ENCODE measurements at regions not wholly inside any gene's neighbourhood (a gene's known extent, or its start where the extent isn't known, plus 50 kb on each side); places are given as distances from the start of the nearest gene placed in this dataset.

DNA sequence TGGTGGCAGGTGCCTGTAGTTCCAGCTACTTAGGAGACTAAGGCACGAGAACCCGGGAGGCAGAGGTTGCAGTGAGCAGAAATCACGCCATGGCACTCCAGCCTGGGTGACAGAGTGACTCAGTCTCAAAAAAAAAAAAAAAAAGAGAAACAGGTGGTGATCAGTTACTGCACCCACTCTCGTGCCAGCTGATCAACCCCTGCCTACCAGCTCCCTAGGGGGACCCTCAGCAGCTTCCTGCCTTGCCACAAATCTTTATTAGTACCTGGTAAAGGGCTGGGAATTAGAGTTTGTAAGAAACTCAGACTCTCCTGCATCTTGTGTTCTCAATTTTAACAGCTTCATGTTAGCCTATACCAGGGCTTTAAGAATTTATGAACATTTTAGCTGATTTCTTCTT is 914.9 kb downstream of the EFNA5 start:
- Histone ChIP-seq H3K4me1 (ENCODE audit: control insufficient read depth in 4 of 4, insufficient read depth in 4 of 4, low read length in 3 of 4) (no peaks in the 10 kb centered on the region), H3K9me3 (ENCODE audit: control insufficient read depth in 4 of 4, low read length in 3 of 4) (no peaks in the 10 kb centered on the region), H3K27me3 (ENCODE audit: control insufficient read depth in 4 of 4, insufficient read depth in 4 of 4, low read length in 3 of 4) (no peaks in the 10 kb centered on the region), H3K9ac (ENCODE audit: low read depth in 1 of 2, low read length in 2 of 2) (no peak overlapping the region), H3K36me3 (ENCODE audit: control insufficient read depth in 4 of 4, insufficient read depth in 3 of 4, low read depth in 1 of 4, low read length in 3 of 4) (no peaks in the 10 kb centered on the region), H3K27ac (ENCODE audit: low read depth in 1 of 2, low read length in 2 of 2) (no peak overlapping the region), H3K4me3 (ENCODE audit: low read depth in 1 of 3, low read length in 3 of 3) (no peak overlapping the region)
- TF ChIP-seq, protein P1, sequence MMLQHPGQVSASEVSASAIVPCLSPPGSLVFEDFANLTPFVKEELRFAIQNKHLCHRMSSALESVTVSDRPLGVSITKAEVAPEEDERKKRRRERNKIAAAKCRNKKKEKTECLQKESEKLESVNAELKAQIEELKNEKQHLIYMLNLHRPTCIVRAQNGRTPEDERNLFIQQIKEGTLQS (IDR thresholded peaks at IDR 0.05), result no peak
- TF ChIP-seq YY1 (IDR thresholded peaks at IDR 0.05) (no peak), REST (IDR thresholded peaks at IDR 0.05) (no peak), GABPA (IDR thresholded peaks at IDR 0.05 in 1 of 2, conservative IDR thresholded peaks at IDR 0.05 in 1 of 2) (no peak), ZBTB33 (IDR thresholded peaks at IDR 0.05) (no peak), EGR1 (IDR thresholded peaks at IDR 0.05; ENCODE audit: low read depth in 2 of 2) (no peak), NR2F2 (IDR thresholded peaks at IDR 0.05) (no peak), HNF4G (IDR thresholded peaks at IDR 0.05) (no peak), SP1 (IDR thresholded peaks at IDR 0.05) (no peak), HNF4A (conservative IDR thresholded peaks at IDR 0.05) (no peak), RXRA (IDR thresholded peaks at IDR 0.05) (no peak), FOXA2 (IDR thresholded peaks at IDR 0.05) (no peak), MAX (IDR thresholded peaks at IDR 0.05) (no peak), RAD21 (IDR thresholded peaks at IDR 0.05) (no peak)
- TF ChIP-seq, protein P2, sequence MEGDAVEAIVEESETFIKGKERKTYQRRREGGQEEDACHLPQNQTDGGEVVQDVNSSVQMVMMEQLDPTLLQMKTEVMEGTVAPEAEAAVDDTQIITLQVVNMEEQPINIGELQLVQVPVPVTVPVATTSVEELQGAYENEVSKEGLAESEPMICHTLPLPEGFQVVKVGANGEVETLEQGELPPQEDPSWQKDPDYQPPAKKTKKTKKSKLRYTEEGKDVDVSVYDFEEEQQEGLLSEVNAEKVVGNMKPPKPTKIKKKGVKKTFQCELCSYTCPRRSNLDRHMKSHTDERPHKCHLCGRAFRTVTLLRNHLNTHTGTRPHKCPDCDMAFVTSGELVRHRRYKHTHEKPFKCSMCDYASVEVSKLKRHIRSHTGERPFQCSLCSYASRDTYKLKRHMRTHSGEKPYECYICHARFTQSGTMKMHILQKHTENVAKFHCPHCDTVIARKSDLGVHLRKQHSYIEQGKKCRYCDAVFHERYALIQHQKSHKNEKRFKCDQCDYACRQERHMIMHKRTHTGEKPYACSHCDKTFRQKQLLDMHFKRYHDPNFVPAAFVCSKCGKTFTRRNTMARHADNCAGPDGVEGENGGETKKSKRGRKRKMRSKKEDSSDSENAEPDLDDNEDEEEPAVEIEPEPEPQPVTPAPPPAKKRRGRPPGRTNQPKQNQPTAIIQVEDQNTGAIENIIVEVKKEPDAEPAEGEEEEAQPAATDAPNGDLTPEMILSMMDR (IDR thresholded peaks at IDR 0.05; ENCODE audit: low read depth, low read length, missing input control), result no peak
- DNase-seq (ENCODE audit: low spot score), result no peak
- 73% methylated on average over 4 of the region's 4 CpGs for WGBS

- no peak for DNase-seq (ENCODE audit: low spot score)
- H3K4me3 ChIP-seq (ENCODE audit: low read depth in 1 of 3, low read length in 3 of 3), result no peak overlapping the region
- no peak overlapping the region for H3K9ac ChIP-seq (ENCODE audit: low read depth in 1 of 2, low read length in 2 of 2)
- H3K9me3 ChIP-seq (ENCODE audit: control insufficient read depth in 4 of 4, low read length in 3 of 4), result no peaks in the 10 kb centered on the region
- 19% methylated on average over 2 of the region's 2 CpGs for WGBS
- H3K36me3 ChIP-seq (ENCODE audit: control insufficient read depth in 4 of 4, insufficient read depth in 3 of 4, low read depth in 1 of 4, low read length in 3 of 4), result no peaks in the 10 kb centered on the region
- TF ChIP-seq JUND (IDR thresholded peaks at IDR 0.05), result no peak
- no peak for TF ChIP-seq FOXA2 (IDR thresholded peaks at IDR 0.05)
- TF ChIP-seq REST (IDR thresholded peaks at IDR 0.05), result no peak
- TF ChIP-seq SP1 (IDR thresholded peaks at IDR 0.05), result no peak
- TF ChIP-seq MAX (IDR thresholded peaks at IDR 0.05), result no peak
- no peak for TF ChIP-seq RAD21 (IDR thresholded peaks at IDR 0.05)
- no peak for TF ChIP-seq YY1 (IDR thresholded peaks at IDR 0.05)
- TF ChIP-seq NR2F2 (IDR thresholded peaks at IDR 0.05), result no peak
- TF ChIP-seq ZBTB33 (IDR thresholded peaks at IDR 0.05), result no peak
- no peaks in the 10 kb centered on the region for H3K4me1 ChIP-seq (ENCODE audit: control insufficient read depth in 4 of 4, insufficient read depth in 4 of 4, low read length in 3 of 4)
- H3K27ac ChIP-seq (ENCODE audit: low read depth in 1 of 2, low read length in 2 of 2), result no peak overlapping the region
- no peaks in the 10 kb centered on the region for H3K27me3 ChIP-seq (ENCODE audit: control insufficient read depth in 4 of 4, insufficient read depth in 4 of 4, low read length in 3 of 4)
Observed at GRCh38 chr5:106755066-106755465, 915.7 kb downstream of the EFNA5 start.

All from liver (tissue), 8 donors.